SK-N-SH treated with all-trans-retinoic acid at 6 μM for 48 hours (cell line): ENCODE measurements at regions not wholly inside any gene's neighbourhood (a gene's known extent, or its start where the extent isn't known, plus 50 kb on each side); places are given as distances from the start of the nearest gene placed in this dataset.

Experiments
- ATAC-seq: fragments of 200-7000 bp; cut with Tn5 transposase; 3 replicates; pipeline ENCODE4 v1.9.1; 2020; ENCODE audit warnings: mild to moderate bottlenecking, moderate library complexity
- ARNTL ChIP-seq: fragments of 450-650 bp; formaldehyde crosslinking; IDR thresholded peaks from 2 replicates; pipeline ENCODE4 v1.5.0; 2020; ENCODE audit warnings: low read depth, mild to moderate bottlenecking, moderate library complexity, borderline replicate concordance
- BACH2 ChIP-seq: fragments of 250-450 bp; sonication (Bioruptor Pico); IDR thresholded peaks from 2 replicates; pipeline ENCODE4 v1.9.0; 2021; ENCODE audit warnings: mild to moderate bottlenecking, borderline replicate concordance
- CREB5 ChIP-seq: fragments of 250-450 bp; sonication (Bioruptor Pico); IDR thresholded peaks from 2 replicates; pipeline ENCODE4 v1.5.1; 2020; ENCODE audit warnings: low read depth, mild to moderate bottlenecking, moderate library complexity
- CSDC2 ChIP-seq: fragments of 250-450 bp; sonication (Bioruptor Pico); IDR thresholded peaks from 2 replicates; pipeline ENCODE4 v1.5.0; 2020; ENCODE audit warnings: mild to moderate bottlenecking, moderate library complexity
- CSRNP3 ChIP-seq: fragments of 250-450 bp; sonication (Bioruptor Pico); IDR thresholded peaks from 2 replicates; pipeline ENCODE4 v1.5.1; 2021; ENCODE audit warnings: mild to moderate bottlenecking, moderate library complexity
- GLIS3 ChIP-seq: fragments of 250-450 bp; sonication (Bioruptor Pico); IDR thresholded peaks from 2 replicates; pipeline ENCODE4 v1.5.0; 2020; ENCODE audit warnings: mild to moderate bottlenecking, moderate library complexity
- OSR1 ChIP-seq: fragments of 250-450 bp; sonication (Bioruptor Pico); IDR thresholded peaks from 2 replicates; pipeline ENCODE4 v1.8.0; 2022; ENCODE audit warnings: moderate library complexity, mild to moderate bottlenecking, inconsistent platforms
- PATZ1 ChIP-seq: fragments of 250-450 bp; sonication (Bioruptor Pico); IDR thresholded peaks from 2 replicates; pipeline ENCODE4 v1.8.0; 2020; ENCODE audit warnings: mild to moderate bottlenecking, moderate library complexity, borderline replicate concordance
- POU6F1 ChIP-seq: fragments of 250-450 bp; sonication (Bioruptor Pico); IDR thresholded peaks from 2 replicates; pipeline ENCODE4 v1.8.0; 2021; ENCODE audit warnings: low read depth, mild to moderate bottlenecking, moderate library complexity, borderline replicate concordance
- PPARA ChIP-seq: fragments of 250-450 bp; sonication (Bioruptor Pico); IDR thresholded peaks from 2 replicates; pipeline ENCODE4 v1.5.0; 2020; ENCODE audit warnings: mild to moderate bottlenecking, borderline replicate concordance
- RARB ChIP-seq: fragments of 250-450 bp; sonication (Bioruptor Pico); IDR thresholded peaks from 2 replicates; pipeline ENCODE4 v1.8.0; 2021; ENCODE audit warnings: mild to moderate bottlenecking, moderate library complexity
- SNAI2 ChIP-seq: fragments of 250-450 bp; sonication (Bioruptor Pico); IDR thresholded peaks from 2 replicates; pipeline ENCODE4 v1.5.0; 2020; ENCODE audit warnings: mild to moderate bottlenecking, moderate library complexity
- TCF4 ChIP-seq: fragments of 250-450 bp; sonication (Bioruptor Pico); IDR thresholded peaks from 2 replicates; pipeline ENCODE4 v1.8.0; 2021; ENCODE audit warnings: mild to moderate bottlenecking, moderate library complexity, borderline replicate concordance
- TOX ChIP-seq: fragments of 250-450 bp; sonication (Bioruptor Pico); IDR thresholded peaks from 2 replicates; pipeline ENCODE4 v1.8.0; 2021; ENCODE audit warnings: mild to moderate bottlenecking, moderate library complexity, borderline replicate concordance
- TSHZ2 ChIP-seq: fragments of 250-450 bp; sonication (Bioruptor Pico); IDR thresholded peaks from 2 replicates; pipeline ENCODE4 v1.5.0; 2020; ENCODE audit warnings: mild to moderate bottlenecking, moderate library complexity
- ZC3H10 ChIP-seq: fragments of 250-450 bp; sonication (Bioruptor Pico); IDR thresholded peaks from 2 replicates; pipeline ENCODE4 v1.5.1; 2021; ENCODE audit warnings: mild to moderate bottlenecking, moderate library complexity
- ZFP3 ChIP-seq: fragments of 250-450 bp; sonication (Bioruptor Pico); IDR thresholded peaks from 2 replicates; pipeline ENCODE4 v1.5.0; 2020; ENCODE audit warnings: mild to moderate bottlenecking, moderate library complexity
- ZFP30 ChIP-seq: fragments of 450-650 bp; formaldehyde crosslinking; IDR thresholded peaks from 2 replicates; pipeline ENCODE4 v1.5.0; 2022; ENCODE audit warnings: mild to moderate bottlenecking, moderate library complexity
- ZNF70 ChIP-seq: fragments of 450-650 bp; formaldehyde crosslinking; IDR thresholded peaks from 2 replicates; pipeline ENCODE4 v1.5.0; 2020; ENCODE audit warnings: mild to moderate bottlenecking, moderate library complexity
- ZNF8 ChIP-seq: fragments of 450-650 bp; formaldehyde crosslinking; IDR thresholded peaks from 2 replicates; pipeline ENCODE4 v1.5.0; 2020; ENCODE audit warnings: mild to moderate bottlenecking, moderate library complexity

GRCh38 chr12:130100634-130101362 lies 61.5 kb upstream of the FZD10 start:
- TF ChIP-seq ZC3H10 (CRISPR knock-in tag) (no peak), TCF4 (CRISPR knock-in tag) (no peak), TOX (CRISPR knock-in tag) (no peak), ARNTL (CRISPR knock-in tag) (no peak), PATZ1 (CRISPR knock-in tag) (no peak), BACH2 (CRISPR knock-in tag) (no peak), CREB5 (CRISPR knock-in tag) (no peak), OSR1 (CRISPR knock-in tag) (no peak), ZFP30 (CRISPR knock-in tag) (no peak), POU6F1 (CRISPR knock-in tag) (no peak), PPARA (CRISPR knock-in tag) (no peak), ZNF8 (CRISPR knock-in tag) (no peak), CSRNP3 (CRISPR knock-in tag) (no peak), ZFP3 (no peak)
- TF ChIP-seq, all 23 proteins: peak for 0
- no peak for ATAC-seq

GRCh38 chr12:130101370-130101769 lies 60.9 kb upstream of the FZD10 start:
- ATAC-seq, result no peak
- no peak for TF ChIP-seq TCF4 (CRISPR knock-in tag)
- TF ChIP-seq PPARA (CRISPR knock-in tag), result no peak
- no peak for TF ChIP-seq ZNF70
- no peak for TF ChIP-seq SNAI2 (CRISPR knock-in tag)
- no peak for TF ChIP-seq TSHZ2
- no peak for TF ChIP-seq OSR1 (CRISPR knock-in tag)
- no peak for TF ChIP-seq ARNTL (CRISPR knock-in tag)
- TF ChIP-seq CSDC2 (CRISPR knock-in tag), result no peak
- no peak for TF ChIP-seq CREB5 (CRISPR knock-in tag)
- TF ChIP-seq POU6F1 (CRISPR knock-in tag), result no peak
- no peak for TF ChIP-seq CSRNP3 (CRISPR knock-in tag)
- TF ChIP-seq ZNF8 (CRISPR knock-in tag), result no peak
- TF ChIP-seq GLIS3 (CRISPR knock-in tag), result no peak
- no peak for TF ChIP-seq ZFP30 (CRISPR knock-in tag)
- no peak for TF ChIP-seq TOX (CRISPR knock-in tag)
- no peak for TF ChIP-seq RARB
- no peak for TF ChIP-seq ZC3H10 (CRISPR knock-in tag)
